PFSK-1 (cell line): ENCODE measurements at regions not wholly inside any gene's neighbourhood (a gene's known extent, or its start where the extent isn't known, plus 50 kb on each side); places are given as distances from the start of the nearest gene placed in this dataset.

Experiments used
- FOXP2 ChIP-seq: optimal IDR thresholded peaks from 2 replicates; pipeline ENCODE3; 2011; ENCODE audit warnings: borderline replicate concordance, control low read depth, inconsistent platforms; ENCODE audit not compliant: insufficient read depth; ENCODE audit errors: extremely low read length, extremely low read depth
- POLR2AphosphoS5 ChIP-seq: IDR thresholded peaks from 2 replicates; pipeline ENCODE4 v1.6.1; 2012; ENCODE audit warnings: low read depth, mild to moderate bottlenecking, control low read depth, low read length, moderate library complexity
- SIN3A ChIP-seq: IDR thresholded peaks from 2 replicates; pipeline ENCODE4 v1.6.1; 2012; ENCODE audit warnings: mild to moderate bottlenecking, low read length, moderate library complexity, borderline replicate concordance; ENCODE audit not compliant: insufficient read depth
- TAF1 ChIP-seq: IDR thresholded peaks from 2 replicates; pipeline ENCODE4 v1.6.1; 2012; ENCODE audit warnings: low read length, control low read depth, borderline replicate concordance; ENCODE audit not compliant: insufficient read depth
- TF ChIP-seq, protein P1 (sequence below), 2 experiments: IDR thresholded peaks; 2 replicates each; pipeline versions ENCODE4 v1.6.1 to v1.8.0; 2011 to 2012; ENCODE audit warnings: low read depth in 2 of 2, low read length in 2 of 2, control low read depth in 1 of 2, inconsistent platforms in 1 of 2, mild to moderate bottlenecking in 1 of 2, moderate library complexity in 1 of 2; ENCODE audit not compliant: insufficient read depth in 1 of 2

DNA sequence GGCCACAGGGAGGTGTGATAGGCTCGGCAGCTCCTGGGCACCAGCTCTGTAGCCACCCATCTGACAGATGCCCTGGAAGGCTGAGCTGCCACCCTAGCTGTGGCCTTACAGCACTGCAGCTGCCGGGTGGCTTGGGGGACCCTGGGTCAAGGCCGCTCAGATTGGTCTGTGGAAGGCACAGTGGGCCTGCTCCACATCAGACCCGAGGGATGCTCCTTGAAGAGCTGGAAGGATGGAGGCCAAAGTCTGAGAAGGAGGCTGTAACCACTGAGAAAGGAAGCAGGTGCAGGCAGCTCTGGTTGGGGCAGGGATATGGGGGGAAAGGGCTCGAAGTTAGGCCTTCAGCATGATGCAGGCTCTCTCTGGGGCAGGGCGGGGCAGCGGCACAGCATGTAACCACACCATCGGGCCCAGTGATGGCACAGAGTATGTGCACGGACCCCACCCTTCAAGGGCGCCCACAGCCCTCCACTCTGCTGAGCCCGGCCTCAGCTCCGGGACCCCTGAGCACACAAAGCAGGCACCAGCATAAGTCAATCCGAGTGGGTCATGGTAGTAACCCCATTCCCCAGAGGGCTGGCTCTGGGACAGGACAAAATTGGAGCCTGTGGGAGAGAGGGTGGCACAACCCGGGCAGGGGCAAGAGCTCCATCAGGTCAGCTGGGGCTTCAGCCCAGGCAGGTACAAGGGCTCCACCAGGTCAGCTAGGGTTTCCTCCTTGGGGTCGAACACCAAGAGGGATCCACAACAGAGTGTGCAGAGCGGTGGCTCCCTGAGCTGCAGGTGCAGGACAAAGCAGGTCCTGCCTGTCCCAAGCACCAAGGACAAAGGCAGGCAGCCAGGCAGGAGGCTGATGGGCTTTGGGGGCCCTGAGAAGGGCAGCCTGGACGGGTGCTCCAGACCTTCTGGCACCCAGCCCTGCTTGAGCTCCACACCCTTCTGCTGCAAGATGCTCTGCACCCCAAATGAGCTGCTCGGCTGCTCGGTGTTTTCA is 1511.1 kb downstream of the BRD1 start:
- no peak for TF ChIP-seq SIN3A
- TF ChIP-seq FOXP2: no peak
- no peak for TF ChIP-seq POLR2AphosphoS5
- TF ChIP-seq, protein P1, sequence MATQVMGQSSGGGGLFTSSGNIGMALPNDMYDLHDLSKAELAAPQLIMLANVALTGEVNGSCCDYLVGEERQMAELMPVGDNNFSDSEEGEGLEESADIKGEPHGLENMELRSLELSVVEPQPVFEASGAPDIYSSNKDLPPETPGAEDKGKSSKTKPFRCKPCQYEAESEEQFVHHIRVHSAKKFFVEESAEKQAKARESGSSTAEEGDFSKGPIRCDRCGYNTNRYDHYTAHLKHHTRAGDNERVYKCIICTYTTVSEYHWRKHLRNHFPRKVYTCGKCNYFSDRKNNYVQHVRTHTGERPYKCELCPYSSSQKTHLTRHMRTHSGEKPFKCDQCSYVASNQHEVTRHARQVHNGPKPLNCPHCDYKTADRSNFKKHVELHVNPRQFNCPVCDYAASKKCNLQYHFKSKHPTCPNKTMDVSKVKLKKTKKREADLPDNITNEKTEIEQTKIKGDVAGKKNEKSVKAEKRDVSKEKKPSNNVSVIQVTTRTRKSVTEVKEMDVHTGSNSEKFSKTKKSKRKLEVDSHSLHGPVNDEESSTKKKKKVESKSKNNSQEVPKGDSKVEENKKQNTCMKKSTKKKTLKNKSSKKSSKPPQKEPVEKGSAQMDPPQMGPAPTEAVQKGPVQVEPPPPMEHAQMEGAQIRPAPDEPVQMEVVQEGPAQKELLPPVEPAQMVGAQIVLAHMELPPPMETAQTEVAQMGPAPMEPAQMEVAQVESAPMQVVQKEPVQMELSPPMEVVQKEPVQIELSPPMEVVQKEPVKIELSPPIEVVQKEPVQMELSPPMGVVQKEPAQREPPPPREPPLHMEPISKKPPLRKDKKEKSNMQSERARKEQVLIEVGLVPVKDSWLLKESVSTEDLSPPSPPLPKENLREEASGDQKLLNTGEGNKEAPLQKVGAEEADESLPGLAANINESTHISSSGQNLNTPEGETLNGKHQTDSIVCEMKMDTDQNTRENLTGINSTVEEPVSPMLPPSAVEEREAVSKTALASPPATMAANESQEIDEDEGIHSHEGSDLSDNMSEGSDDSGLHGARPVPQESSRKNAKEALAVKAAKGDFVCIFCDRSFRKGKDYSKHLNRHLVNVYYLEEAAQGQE (IDR thresholded peaks at IDR 0.05; ENCODE audit: insufficient read depth in 1 of 2, low read depth in 2 of 2, low read length in 2 of 2): no peak
- no peak for TF ChIP-seq TAF1

DNA sequence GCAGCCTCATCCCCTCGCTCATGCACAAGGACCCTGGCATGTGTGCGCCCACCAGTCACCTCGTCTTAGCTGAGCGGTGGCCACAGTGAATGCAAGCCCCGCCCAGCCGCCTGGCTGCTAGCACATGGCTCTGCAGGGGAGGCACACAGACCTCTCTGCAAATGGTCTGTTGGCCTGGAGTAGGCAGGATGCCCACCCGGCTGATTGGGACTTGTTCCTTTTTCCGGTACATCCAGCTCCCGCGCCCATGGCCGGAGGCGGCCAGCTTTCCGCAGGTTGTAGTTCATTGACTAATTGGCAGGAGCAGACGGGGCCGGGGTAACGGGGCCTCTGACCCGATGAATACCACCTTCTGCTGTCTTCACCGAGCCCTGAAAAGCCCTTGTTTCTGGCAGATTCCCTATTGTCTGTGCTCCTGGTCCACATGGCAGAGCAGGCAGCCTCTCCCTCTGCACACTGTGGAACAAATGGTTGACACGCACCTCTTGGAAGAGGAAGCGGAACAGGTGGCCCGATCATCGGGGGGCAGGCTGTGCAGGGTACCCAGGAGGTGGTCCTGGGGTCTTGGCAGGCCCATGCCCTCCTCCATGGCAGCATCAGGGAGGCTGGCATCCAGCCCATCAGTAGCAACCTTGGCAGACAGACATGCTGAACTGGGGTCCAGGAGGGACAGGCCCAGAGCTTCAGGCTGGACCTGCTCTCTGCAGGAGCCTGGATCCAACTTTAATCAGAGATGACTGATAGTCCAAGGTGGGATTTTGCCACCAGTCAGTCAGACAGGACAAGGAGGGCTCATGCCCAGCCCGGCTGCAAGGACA is 1512.0 kb downstream of the BRD1 start:
- TF ChIP-seq TAF1: no peak

DNA sequence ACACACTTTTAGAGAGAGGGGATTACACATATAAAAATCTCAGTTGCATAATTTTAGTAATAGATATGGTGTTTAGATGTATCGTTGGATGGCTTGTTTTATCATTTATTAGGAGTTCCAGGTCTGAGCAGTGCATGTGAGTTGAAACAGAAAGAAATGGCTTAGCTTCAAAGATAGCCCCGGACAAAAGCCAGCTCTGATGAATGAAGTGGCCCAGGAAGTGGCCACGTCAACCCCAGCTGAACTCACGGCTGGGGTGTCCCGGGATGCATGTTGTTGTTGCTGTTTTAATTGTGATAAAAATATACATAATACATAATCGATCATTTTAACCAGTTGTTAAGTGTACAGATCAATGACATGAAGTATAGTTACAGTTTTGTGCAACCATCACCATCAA is 1513.6 kb downstream of the BRD1 start:
- TF ChIP-seq, protein P1 (IDR thresholded peaks at IDR 0.05; ENCODE audit: insufficient read depth in 1 of 2, low read depth in 2 of 2, low read length in 2 of 2): no peak

DNA sequence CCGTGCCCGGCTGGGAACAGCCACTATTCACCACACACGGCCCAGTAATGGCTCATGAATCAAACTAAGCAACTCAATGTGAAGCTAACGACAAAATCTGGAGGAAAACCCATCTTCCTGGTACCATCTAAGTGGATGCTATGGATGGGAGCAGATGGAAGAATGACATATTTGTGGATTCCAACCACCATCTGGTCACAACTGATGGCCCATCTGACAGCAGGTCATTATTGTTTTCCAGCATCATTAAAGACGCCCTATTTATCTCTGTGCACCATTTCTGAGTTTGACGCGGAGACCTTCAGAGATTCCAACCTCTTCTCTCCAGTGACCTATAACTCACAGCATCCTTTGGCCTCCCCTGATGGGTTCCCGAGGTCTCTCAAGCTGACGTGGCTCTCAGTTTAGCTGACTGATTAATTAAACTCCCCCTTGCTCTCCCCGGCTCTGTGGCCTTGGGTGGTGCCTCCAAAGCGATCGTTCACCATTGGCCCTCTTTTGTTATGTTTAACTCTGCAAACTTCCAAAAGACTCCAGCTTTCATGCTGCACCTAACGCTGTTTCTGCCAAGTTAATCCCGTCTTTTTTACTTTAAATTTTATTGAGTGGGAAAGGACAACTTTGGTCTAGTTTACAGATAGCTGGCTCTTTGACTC is 1514.4 kb downstream of the BRD1 start:
- TF ChIP-seq, protein P1 (IDR thresholded peaks at IDR 0.05; ENCODE audit: insufficient read depth in 1 of 2, low read depth in 2 of 2, low read length in 2 of 2): no peak
- TF ChIP-seq FOXP2: no peak
- no peak for TF ChIP-seq SIN3A
- no peak for TF ChIP-seq TAF1
- TF ChIP-seq POLR2AphosphoS5: no peak

DNA sequence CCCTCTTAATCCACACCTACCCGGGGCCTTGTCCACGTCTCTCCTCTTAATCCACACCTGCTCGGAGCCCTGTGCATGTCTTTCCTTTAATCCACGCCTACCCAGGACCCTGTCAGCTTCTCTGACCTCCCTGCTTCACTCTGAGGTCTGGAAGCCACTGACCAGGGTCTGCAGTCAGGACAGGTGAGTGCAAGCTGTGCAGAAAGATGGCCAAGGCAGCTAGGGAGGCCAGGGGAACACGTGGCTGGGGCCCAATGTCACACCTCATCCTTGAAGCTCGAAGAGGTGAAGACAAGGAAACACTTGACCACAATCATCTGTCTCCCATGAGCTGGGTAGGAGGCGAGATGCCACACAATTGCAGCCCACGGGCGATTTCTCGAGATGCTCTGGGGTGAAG is 1516.9 kb downstream of the BRD1 start:
- TF ChIP-seq FOXP2 (no peak), SIN3A (no peak), TAF1 (no peak), POLR2AphosphoS5 (no peak)
- TF ChIP-seq, protein P1 (IDR thresholded peaks at IDR 0.05; ENCODE audit: insufficient read depth in 1 of 2, low read depth in 2 of 2, low read length in 2 of 2): no peak
